GM19452 (cell line): ENCODE measurements at regions not wholly inside any gene's neighbourhood (a gene's known extent, or its start where the extent isn't known, plus 50 kb on each side); places are given as distances from the start of the nearest gene placed in this dataset.

ENCODE experiments used
- ATAC-seq: cut with Tn5 transposase; IDR thresholded peaks from one replicate; pipeline ENCODE4 v1.9.1; 2021; ENCODE audit not compliant: unreplicated experiment

GRCh38 chr13:106917673-106918556, 350.0 kb upstream of the ARGLU1 start:
- ATAC-seq: peak; percentile 97

GRCh38 chr13:106917024-106917571, 349.2 kb upstream of the ARGLU1 start:
- no peak for ATAC-seq

- no peak for ATAC-seq
These were observed 348.5 kb upstream of the ARGLU1 start for GRCh38 chr13:106916329-106916976.

DNA sequence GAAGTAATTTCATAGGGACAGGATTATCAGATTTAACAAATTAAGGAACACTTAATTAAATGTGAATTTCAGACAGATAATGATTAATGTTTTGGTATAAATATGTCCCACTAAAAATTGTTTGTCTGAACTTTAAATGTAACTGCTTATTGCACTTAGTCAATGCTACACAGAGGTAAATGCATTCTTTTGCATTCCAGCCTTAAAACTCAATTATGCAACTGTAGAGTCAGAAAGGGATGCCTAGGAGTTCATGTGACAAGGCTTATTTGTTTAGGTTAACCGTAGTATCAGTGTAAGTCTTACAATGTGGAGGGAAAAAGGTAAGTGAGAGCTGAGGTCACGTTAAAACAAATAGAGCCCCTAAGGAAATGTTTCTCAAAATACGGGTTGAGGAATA, 347.2 kb upstream of the ARGLU1 start:
- ATAC-seq: no peak

DNA sequence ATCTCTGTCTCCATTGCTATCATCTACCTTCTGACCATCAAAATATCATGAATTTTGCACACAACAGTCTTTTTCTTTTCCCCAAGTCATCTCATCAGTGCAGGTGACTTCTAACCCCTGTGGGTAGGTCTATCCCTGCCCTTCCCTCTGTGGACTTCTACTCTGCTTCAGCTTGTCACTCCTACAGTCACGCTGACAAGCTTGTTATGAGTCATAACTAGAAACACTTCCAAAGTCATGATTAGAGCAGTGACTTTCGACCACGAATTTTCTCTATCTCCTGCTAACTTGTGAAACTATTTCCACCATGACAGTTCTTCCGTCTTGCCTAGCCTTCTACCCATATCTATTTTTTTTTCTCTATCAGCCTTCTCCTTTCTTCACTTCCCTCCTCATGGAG, 343.7 kb upstream of the ARGLU1 start:
- ATAC-seq: no peak

DNA sequence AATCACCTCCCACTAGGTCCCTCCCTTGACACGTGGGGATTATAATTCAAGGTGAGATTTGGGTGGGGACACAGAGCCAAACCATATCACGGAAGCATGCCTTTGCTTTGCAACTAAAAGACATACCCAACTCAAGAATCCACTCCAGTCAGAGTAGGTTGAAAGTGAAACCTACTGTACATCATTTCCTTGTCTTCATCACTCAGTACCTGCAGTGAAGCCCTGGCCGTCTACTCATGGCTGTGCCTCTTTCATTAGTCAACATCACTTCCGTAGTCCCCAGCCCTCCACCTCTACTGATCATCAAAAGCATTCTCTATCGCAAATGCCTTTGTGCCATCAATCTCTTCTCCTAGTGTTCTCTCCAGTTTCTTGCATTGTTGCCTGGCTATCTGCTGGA, 343.1 kb upstream of the ARGLU1 start:
- no peak for ATAC-seq

GRCh38 chr13:106906426-106906996, 338.6 kb upstream of the ARGLU1 start:
- ATAC-seq: no peak

GRCh38 chr13:106905380-106906162, 337.6 kb upstream of the ARGLU1 start:
- ATAC-seq: no peak

DNA sequence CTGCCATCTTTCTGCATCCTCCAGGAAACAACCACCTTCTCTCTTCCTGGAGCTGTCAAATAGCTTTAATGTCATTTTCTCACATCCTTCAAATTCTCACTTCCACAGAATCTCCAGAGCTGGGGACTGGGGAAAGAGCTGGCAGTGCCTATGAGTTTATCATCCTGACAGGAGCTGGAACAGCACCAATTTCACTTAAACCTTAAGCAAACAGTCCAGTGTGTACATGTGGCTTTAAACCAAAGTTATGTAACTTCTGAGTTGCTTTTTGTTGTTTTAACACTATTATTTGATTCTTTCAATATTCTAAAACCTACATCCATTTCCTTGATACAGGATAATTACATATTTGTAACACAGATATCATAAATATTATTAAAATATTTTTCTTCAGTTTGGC, 331.5 kb upstream of the ARGLU1 start:
- no peak for ATAC-seq

GRCh38 chr13:106898231-106898630, 330.3 kb upstream of the ARGLU1 start:
- ATAC-seq: no peak

GRCh38 chr13:106888148-106888547, 320.2 kb upstream of the ARGLU1 start:
- ATAC-seq: no peak

DNA sequence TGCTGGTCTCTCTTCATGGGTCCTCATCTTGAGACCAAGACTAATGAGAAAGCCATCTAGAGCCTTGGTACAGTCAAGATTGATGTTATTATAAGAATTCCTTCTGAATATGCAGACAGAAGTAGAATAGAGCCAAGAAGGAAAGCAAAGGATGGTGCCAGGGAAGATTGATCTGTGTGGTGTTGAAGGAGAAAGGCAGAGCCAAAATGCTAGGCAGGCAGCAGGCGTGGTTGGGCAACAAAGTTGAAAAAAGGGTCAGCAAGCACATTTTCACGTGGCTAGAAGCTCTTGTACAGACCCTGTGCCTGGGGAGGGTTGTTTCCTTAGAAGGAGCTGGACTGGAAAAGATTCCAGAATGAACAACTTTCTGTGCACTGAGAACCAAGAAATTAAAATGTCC, 319.7 kb upstream of the ARGLU1 start:
- ATAC-seq: no peak

DNA sequence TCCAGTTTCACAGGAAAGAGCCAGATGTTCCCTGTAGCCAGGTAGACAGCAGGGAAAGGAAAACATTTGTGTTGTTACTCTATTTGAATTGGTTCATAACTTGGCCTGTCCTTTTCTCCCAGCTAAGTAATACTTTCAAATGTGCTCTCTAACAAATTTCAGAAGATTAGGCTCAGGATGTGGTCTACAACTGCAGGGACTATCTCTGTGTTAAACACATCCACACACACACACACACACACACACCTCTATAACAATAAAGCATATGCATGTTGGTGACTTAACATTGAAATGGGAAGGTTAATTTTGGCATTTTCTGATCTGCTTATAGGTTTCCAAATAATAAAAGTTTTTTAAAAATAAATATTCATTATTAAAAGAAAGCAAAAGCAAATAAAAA, 316.0 kb upstream of the ARGLU1 start:
- ATAC-seq: no peak

DNA sequence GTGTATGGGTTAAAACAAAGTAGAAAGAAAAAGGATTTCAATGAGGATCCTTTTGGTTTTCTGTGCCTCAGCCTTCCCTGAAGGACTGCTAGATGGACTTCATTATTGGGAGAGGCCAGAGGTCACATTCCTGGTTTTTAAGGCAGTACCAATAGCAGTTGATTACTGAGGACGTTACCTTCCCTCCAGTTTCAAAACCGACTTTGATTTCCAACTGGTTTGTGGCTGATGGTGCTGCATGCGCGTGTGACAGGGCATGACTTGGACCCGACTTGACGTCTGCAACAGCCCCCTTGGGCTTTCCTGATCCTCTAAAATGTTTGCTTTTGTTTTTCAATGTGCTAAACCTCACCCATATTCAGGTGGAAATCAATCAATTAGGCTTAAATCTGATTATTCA, 314.3 kb upstream of the ARGLU1 start:
- ATAC-seq: no peak

GRCh38 chr13:106879806-106880205, 311.9 kb upstream of the ARGLU1 start:
- no peak for ATAC-seq

GRCh38 chr13:106874323-106874722, 306.4 kb upstream of the ARGLU1 start:
- ATAC-seq: no peak

DNA sequence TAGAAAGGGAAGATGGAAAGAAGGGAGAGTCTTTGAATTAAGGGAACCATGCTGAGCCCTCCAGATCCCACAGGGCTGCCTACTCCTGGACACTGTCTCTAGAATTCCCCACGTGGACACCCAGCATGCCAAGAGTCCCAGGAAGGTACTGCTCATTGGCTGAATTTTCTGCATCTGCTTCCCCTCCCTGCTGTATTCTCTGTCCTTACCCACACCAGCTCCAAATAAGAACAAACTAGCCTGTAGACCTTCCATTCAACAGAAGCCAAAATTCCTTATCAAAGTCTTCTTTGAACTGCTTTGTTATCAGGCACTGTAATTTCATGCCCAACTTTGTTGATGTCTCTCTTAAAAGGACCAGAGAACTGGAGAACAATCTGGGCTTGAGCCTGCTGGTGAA, 305.9 kb upstream of the ARGLU1 start:
- no peak for ATAC-seq

DNA sequence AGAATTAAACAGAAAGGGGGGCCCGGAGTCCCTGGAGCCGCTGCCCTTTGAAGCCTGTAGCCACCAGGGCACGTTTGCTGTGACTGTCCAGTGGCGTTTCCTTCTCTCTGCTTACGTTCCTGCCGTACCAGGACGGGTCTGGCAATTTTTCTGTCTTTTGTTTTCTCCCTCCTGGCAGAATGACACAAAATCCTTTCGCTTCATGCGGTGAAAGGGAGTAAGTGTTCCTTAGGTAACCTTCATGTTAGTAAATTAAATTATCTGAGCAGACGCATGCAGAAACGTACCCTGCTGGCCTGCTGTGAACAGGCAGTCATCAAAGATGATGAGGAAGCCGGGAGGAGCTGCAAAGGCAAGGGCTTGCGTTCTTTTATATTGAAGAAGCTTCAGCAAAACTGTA, 299.3 kb upstream of the ARGLU1 start:
- ATAC-seq: no peak

DNA sequence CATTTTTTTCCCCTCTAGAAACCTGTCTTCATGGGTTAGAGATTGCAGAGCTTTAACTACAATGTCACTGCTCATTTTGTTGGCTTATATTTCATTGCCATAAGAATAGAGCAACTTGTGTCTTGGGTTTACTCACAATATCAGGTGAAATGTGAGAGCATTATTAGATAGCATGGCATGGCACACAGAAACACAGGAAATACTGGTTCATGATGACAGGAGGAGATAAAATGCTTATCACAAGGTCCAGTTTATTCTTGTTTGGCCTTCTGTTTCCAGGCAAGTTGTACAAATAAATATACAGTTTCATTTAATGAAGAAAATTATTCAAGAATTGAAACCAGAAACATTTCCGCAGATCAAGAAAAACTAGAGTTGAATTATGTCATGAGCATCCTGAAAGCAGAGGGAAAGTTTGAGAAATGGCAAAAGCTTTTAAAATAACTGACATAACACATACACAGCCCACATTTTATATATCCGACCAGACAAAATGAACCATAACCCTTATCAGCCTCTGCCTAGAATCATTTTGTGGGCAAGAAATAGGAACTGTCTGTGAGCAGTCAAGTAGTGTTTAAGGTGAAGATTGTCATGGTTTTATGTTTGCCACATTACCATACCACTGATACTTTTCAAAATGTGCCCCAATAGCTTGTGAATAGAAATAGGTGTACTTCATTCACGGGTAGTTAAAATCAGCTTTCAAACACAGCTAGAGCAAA, 297.9 kb upstream of the ARGLU1 start:
- ATAC-seq: no peak

GRCh38 chr13:106859533-106859904, 291.6 kb upstream of the ARGLU1 start:
- no peak for ATAC-seq
